ENCODE measurements at regions not wholly inside any gene's neighbourhood (a gene's known extent, or its start where the extent isn't known, plus 50 kb on each side); places are given as distances from the start of the nearest gene placed in this dataset.

DNA sequence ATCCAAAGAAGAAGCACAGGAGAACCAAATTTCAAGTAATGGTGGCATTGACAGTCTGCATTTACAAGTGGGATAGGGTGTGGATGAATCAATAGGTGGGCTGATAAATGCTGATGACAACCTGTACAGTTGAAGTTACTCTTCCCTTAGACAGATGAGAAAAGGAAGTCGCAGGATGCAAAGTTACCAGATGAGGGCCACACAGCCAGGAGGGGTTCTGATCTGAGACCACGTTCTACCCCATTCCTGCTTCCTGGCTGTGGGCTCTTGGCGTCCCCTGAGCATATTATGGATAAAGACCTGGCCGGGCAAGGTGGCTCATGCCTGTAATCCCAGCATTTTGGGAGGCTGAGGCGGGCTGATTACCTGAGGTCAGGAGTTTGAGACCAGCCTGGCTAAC, 104.6 kb downstream of the EOMES start:
- no peak for TF ChIP-seq GATA2 (IDR thresholded peaks at IDR 0.05; ENCODE audit: low read depth, low read length)
- TF ChIP-seq GATA3 (IDR thresholded peaks at IDR 0.05; ENCODE audit: low read depth, low read length) = no peak

Measured in SH-SY5Y (cell line).